GM23338 (cell line): ENCODE measurements at regions not wholly inside any gene's neighbourhood (a gene's known extent, or its start where the extent isn't known, plus 50 kb on each side); places are given as distances from the start of the nearest gene placed in this dataset.
A peak's percentile ranks its signal among the peaks of the same experiment; 100 is the strongest.

Experiments
- ATAC-seq: fragments of 200-7000 bp; cut with Tn5 transposase; 3 replicates; pipeline ENCODE4 v1.9.1; 2020
- DNase-seq: peaks from one replicate; pipeline ENCODE4 v3.0.0-alpha.2; 2015; ENCODE audit warnings: low spot score
- H2AFZ ChIP-seq: fragments of 200-600 bp; sonication (generic); 2 replicates; pipeline ENCODE4 v1.8.0; 2016; ENCODE audit warnings: antibody characterized with exemption, mild to moderate bottlenecking, moderate library complexity
- H3F3A ChIP-seq: fragments of 200-600 bp; sonication (generic); replicated peaks from 2 replicates; pipeline ENCODE4 v1.8.0; 2017; ENCODE audit warnings: antibody characterized with exemption, mixed run types, low read depth
- H3K27ac ChIP-seq: fragments of 200-600 bp; sonication (generic); 2 replicates; pipeline ENCODE4 v1.6.1; 2016; ENCODE audit warnings: low read depth
- H3K27me3 ChIP-seq: fragments of 200-600 bp; sonication (generic); 2 replicates; pipeline ENCODE4 v1.8.0; 2016; ENCODE audit warnings: mild to moderate bottlenecking, mixed run types, moderate library complexity; ENCODE audit not compliant: insufficient read depth
- H3K36me3 ChIP-seq: fragments of 200-600 bp; sonication (generic); 2 replicates; pipeline ENCODE4 v1.8.0; 2016; ENCODE audit warnings: mild to moderate bottlenecking; ENCODE audit not compliant: insufficient read depth
- H3K4me1 ChIP-seq: fragments of 200-600 bp; sonication (generic); 2 replicates; pipeline ENCODE4 v1.8.0; 2016; ENCODE audit warnings: mild to moderate bottlenecking, moderate library complexity; ENCODE audit not compliant: insufficient read depth
- H3K4me2 ChIP-seq: fragments of 200-600 bp; sonication (generic); 2 replicates; pipeline ENCODE4 v1.7.1; 2017; ENCODE audit warnings: mixed run types
- H3K4me3 ChIP-seq: fragments of 200-600 bp; sonication (generic); 2 replicates; pipeline ENCODE4 v1.6.1; 2016; ENCODE audit warnings: mixed run types
- H3K79me2 ChIP-seq: fragments of 200-600 bp; sonication (generic); replicated peaks from 2 replicates; pipeline ENCODE4 v1.8.0; 2017; ENCODE audit warnings: mild to moderate bottlenecking; ENCODE audit not compliant: insufficient read depth
- H3K9me2 ChIP-seq: fragments of 200-600 bp; sonication (generic); 2 replicates; pipeline ENCODE4 v1.8.0; 2017; ENCODE audit not compliant: insufficient read depth
- H4K20me1 ChIP-seq: fragments of 200-600 bp; sonication (generic); replicated peaks from 2 replicates; pipeline ENCODE4 v1.8.0; 2017; ENCODE audit warnings: mild to moderate bottlenecking; ENCODE audit not compliant: insufficient read depth
- H3K27ac Mint-ChIP-seq: 2 replicates; pipeline ENCODE4 v1.8.0; 2020; ENCODE audit warnings: inconsistent platforms, mild to moderate bottlenecking, moderate library complexity, mixed read lengths
- H3K27me3 Mint-ChIP-seq: 3 replicates; pipeline ENCODE4 v1.8.0; 2022; ENCODE audit warnings: low read depth, mild to moderate bottlenecking, moderate library complexity, mixed read lengths, inconsistent platforms; ENCODE audit not compliant: insufficient read depth, poor library complexity
- H3K36me3 Mint-ChIP-seq: 3 replicates; pipeline ENCODE4 v1.8.0; 2021; ENCODE audit warnings: low read depth, mild to moderate bottlenecking, inconsistent platforms, moderate library complexity, mixed read lengths
- H3K4me1 Mint-ChIP-seq: 3 replicates; pipeline ENCODE4 v1.8.0; 2020; ENCODE audit warnings: mild to moderate bottlenecking, inconsistent platforms, mixed read lengths
- H3K4me3 Mint-ChIP-seq: 3 replicates; pipeline ENCODE4 v1.8.0; 2021; ENCODE audit warnings: moderate library complexity, mild to moderate bottlenecking, inconsistent platforms, mixed read lengths
- H3K9me3 Mint-ChIP-seq: 3 replicates; pipeline ENCODE4 v1.8.0; 2020; ENCODE audit warnings: moderate library complexity, mild to moderate bottlenecking, inconsistent platforms, mixed read lengths
- EZH2 ChIP-seq: fragments of 200-600 bp; sonication (generic); IDR thresholded peaks from one replicate; pipeline ENCODE4 v1.8.0; 2017; ENCODE audit warnings: antibody characterized with exemption, mild to moderate bottlenecking, low read depth; ENCODE audit not compliant: unreplicated experiment
- NANOG ChIP-seq: IDR thresholded peaks from 2 replicates; pipeline ENCODE4 v1.6.1; 2016; ENCODE audit warnings: antibody characterized with exemption, borderline replicate concordance
- ZNF114 ChIP-seq: fragments of 250-450 bp; sonication (Bioruptor Pico); IDR thresholded peaks from 2 replicates; pipeline ENCODE4 v1.5.0; 2020; ENCODE audit warnings: mild to moderate bottlenecking, moderate library complexity
- ZNF331 ChIP-seq: fragments of 250-450 bp; sonication (Bioruptor Pico); IDR thresholded peaks from 2 replicates; pipeline ENCODE4 v1.5.0; 2020; ENCODE audit warnings: low read depth, mild to moderate bottlenecking, moderate library complexity
- TF ChIP-seq, protein P1 (sequence below): fragments of 250-450 bp; sonication (Bioruptor Pico); IDR thresholded peaks from 2 replicates; pipeline ENCODE4 v1.5.0; 2020; ENCODE audit warnings: mild to moderate bottlenecking, moderate library complexity

DNA sequence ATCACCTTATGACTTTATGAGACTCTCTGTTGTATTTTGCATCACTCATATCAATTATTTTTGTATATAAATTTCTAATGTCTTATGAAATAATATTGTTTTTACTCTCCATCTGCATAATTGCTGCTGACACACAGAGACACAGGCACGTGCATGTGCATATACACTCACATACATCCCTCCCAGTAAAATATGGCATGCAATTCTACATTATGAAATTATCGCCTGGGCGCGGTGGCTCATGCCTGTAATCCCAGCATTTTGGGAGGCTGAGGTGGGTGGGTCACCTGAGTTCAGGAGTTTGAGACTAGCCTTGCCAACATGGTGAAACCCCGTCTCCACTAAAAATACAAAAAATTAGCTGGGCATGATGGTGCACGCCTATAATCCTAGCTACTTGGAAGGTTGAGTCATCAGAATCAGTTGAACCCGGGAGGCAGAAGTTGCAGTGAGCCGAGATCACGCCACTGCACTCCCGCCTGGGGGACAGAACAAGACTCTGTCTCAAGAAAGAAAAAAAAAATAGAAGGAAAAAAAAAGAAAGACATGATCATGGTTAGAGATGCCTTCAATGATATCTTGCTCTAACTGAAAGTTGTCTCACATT, 96.7 kb upstream of the LUZP2 start (continued):
- TF ChIP-seq, protein P1, sequence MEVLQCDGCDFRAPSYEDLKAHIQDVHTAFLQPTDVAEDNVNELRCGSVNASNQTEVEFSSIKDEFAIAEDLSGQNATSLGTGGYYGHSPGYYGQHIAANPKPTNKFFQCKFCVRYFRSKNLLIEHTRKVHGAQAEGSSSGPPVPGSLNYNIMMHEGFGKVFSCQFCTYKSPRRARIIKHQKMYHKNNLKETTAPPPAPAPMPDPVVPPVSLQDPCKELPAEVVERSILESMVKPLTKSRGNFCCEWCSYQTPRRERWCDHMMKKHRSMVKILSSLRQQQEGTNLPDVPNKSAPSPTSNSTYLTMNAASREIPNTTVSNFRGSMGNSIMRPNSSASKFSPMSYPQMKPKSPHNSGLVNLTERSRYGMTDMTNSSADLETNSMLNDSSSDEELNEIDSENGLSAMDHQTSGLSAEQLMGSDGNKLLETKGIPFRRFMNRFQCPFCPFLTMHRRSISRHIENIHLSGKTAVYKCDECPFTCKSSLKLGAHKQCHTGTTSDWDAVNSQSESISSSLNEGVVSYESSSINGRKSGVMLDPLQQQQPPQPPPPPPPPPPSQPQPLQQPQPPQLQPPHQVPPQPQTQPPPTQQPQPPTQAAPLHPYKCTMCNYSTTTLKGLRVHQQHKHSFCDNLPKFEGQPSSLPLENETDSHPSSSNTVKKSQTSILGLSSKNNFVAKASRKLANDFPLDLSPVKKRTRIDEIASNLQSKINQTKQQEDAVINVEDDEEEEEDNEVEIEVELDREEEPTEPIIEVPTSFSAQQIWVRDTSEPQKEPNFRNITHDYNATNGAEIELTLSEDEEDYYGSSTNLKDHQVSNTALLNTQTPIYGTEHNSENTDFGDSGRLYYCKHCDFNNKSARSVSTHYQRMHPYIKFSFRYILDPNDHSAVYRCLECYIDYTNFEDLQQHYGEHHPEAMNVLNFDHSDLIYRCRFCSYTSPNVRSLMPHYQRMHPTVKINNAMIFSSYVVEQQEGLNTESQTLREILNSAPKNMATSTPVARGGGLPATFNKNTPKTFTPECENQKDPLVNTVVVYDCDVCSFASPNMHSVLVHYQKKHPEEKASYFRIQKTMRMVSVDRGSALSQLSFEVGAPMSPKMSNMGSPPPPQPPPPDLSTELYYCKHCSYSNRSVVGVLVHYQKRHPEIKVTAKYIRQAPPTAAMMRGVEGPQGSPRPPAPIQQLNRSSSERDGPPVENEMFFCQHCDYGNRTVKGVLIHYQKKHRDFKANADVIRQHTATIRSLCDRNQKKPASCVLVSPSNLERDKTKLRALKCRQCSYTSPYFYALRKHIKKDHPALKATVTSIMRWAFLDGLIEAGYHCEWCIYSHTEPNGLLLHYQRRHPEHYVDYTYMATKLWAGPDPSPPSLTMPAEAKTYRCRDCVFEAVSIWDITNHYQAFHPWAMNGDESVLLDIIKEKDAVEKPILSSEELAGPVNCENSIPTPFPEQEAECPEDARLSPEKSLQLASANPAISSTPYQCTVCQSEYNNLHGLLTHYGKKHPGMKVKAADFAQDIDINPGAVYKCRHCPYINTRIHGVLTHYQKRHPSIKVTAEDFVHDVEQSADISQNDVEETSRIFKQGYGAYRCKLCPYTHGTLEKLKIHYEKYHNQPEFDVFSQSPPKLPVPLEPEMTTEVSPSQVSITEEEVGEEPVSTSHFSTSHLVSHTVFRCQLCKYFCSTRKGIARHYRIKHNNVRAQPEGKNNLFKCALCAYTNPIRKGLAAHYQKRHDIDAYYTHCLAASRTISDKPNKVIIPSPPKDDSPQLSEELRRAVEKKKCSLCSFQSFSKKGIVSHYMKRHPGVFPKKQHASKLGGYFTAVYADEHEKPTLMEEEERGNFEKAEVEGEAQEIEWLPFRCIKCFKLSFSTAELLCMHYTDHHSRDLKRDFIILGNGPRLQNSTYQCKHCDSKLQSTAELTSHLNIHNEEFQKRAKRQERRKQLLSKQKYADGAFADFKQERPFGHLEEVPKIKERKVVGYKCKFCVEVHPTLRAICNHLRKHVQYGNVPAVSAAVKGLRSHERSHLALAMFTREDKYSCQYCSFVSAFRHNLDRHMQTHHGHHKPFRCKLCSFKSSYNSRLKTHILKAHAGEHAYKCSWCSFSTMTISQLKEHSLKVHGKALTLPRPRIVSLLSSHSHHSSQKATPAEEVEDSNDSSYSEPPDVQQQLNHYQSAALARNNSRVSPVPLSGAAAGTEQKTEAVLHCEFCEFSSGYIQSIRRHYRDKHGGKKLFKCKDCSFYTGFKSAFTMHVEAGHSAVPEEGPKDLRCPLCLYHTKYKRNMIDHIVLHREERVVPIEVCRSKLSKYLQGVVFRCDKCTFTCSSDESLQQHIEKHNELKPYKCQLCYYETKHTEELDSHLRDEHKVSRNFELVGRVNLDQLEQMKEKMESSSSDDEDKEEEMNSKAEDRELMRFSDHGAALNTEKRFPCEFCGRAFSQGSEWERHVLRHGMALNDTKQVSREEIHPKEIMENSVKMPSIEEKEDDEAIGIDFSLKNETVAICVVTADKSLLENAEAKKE = no peak

DNA sequence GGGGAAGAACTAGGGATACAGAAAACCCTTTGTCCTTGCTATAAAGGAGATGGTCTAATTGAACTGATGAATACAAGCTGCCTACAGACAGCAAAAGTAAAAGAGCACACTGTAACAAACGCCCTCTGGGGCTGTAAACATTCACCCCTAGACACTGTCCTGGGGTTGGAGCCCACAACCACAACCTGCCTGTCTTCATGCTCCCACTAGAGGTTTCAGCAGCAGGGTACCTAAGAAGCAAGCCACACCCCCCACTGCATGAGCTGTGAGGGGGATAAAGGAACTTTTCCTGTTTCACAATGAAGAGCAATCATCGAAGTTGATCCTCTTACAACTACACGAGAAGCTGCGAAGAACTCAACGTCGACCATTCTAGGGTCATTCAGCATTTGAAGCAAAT, 90.5 kb upstream of the LUZP2 start:
- ATAC-seq = peak; percentile 44; the same call in 2 of the 3 replicates
- no peak overlapping the region for H3K27ac Mint-ChIP-seq
- H3K4me3 ChIP-seq = no peak overlapping the region
- no peak overlapping the region for H3K27ac ChIP-seq
- no peaks in the 10 kb centered on the region; the same call in 1 of the 2 replicates for H3K9me2 ChIP-seq
- H3K27me3 ChIP-seq = no peaks in the 10 kb centered on the region
- no peaks in the 10 kb centered on the region for H3F3A ChIP-seq
- H3K36me3 ChIP-seq = no peaks in the 10 kb centered on the region
- TF ChIP-seq ZNF114 (CRISPR knock-in tag) = no peak
- no peaks in the 10 kb centered on the region for H4K20me1 ChIP-seq
- DNase-seq = peak; percentile 11
- no peaks in the 10 kb centered on the region for H3K9me3 Mint-ChIP-seq
- no peak overlapping the region for H3K4me3 Mint-ChIP-seq
- no peaks in the 10 kb centered on the region for H3K27me3 Mint-ChIP-seq
- H3K4me1 ChIP-seq = no peaks in the 10 kb centered on the region
- peak overlapping the region; percentile 39; the same call in 1 of the 2 replicates for H2AFZ ChIP-seq
- H3K36me3 Mint-ChIP-seq = no peaks in the 10 kb centered on the region
- H3K79me2 ChIP-seq = no peaks in the 10 kb centered on the region
- no peaks in the 10 kb centered on the region for H3K4me1 Mint-ChIP-seq
- no peak overlapping the region for H3K4me2 ChIP-seq

DNA sequence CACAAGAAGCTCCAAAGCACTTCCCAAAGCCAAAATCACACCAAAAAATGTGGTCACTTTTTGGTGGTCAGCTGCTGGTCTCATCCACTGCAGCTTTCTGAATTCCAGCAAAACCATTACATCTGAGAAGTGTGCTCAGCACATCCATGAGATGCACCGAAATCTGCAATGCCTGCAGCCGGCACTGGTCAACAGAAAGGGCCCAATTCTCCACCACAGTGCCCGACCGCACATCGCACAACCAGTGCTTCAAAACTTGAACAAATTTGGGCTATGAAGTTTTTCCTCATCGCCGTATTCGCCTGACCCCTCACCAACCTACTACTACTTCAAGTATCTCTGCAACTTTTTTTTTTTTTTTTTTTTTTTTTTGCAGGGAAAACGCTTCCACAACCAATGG, 89.9 kb upstream of the LUZP2 start:
- TF ChIP-seq EZH2 (no peak), NANOG (no peak), ZNF331 (no peak), ZNF114 (CRISPR knock-in tag) (no peak)
- Histone ChIP-seq H3K4me1 (no peaks in the 10 kb centered on the region), H3K27ac (no peak overlapping the region), H4K20me1 (no peaks in the 10 kb centered on the region), H3K36me3 (no peaks in the 10 kb centered on the region), H3K79me2 (no peaks in the 10 kb centered on the region), H3F3A (no peaks in the 10 kb centered on the region), H3K4me3 (no peak overlapping the region), H3K27me3 (no peaks in the 10 kb centered on the region), H3K4me2 (no peak overlapping the region), H3K9me2 (no peaks in the 10 kb centered on the region; the same call in 1 of the 2 replicates), H2AFZ (peak overlapping the region; percentile 39)
- Mint-ChIP-seq H3K9me3 (no peaks in the 10 kb centered on the region), H3K4me1 (no peaks in the 10 kb centered on the region), H3K4me3 (no peak overlapping the region), H3K27ac (no peak overlapping the region), H3K27me3 (no peaks in the 10 kb centered on the region), H3K36me3 (no peaks in the 10 kb centered on the region)
- DNase-seq (no peak), ATAC-seq (no peak)
